Thymus (tissue), 11 donors: ENCODE measurements at regions not wholly inside any gene's neighbourhood (a gene's known extent, or its start where the extent isn't known, plus 50 kb on each side); places are given as distances from the start of the nearest gene placed in this dataset.

ENCODE experiments used
- DNase-seq, 9 donors: peaks; one replicate each; pipeline ENCODE4 v3.0.0-alpha.2; 2013; ENCODE audit warnings: low spot score in 9 of 9, low read depth in 6 of 9, missing footprints in 1 of 9
- H3K27ac ChIP-seq, 2 donors: one replicate each; pipeline ENCODE4 v1.5.1; 2013; ENCODE audit warnings: control low read depth in 1 of 2, low read depth in 1 of 2, low read length in 1 of 2, mild to moderate bottlenecking in 1 of 2, moderate library complexity in 1 of 2
- H3K27me3 ChIP-seq, 2 donors: one replicate each; pipeline ENCODE4 v1.5.1; 2013; ENCODE audit warnings: low read length in 1 of 2; ENCODE audit not compliant: control insufficient read depth in 2 of 2, insufficient read depth in 1 of 2
- H3K36me3 ChIP-seq, 2 donors: one replicate each; pipeline ENCODE4 v1.5.1; 2013; ENCODE audit warnings: low read length in 1 of 2, mild to moderate bottlenecking in 1 of 2, moderate library complexity in 1 of 2; ENCODE audit not compliant: control insufficient read depth in 2 of 2, insufficient read depth in 2 of 2
- H3K4me1 ChIP-seq, 2 donors: one replicate each; pipeline ENCODE4 v1.5.1; 2013; ENCODE audit warnings: low read length in 2 of 2; ENCODE audit not compliant: control insufficient read depth in 2 of 2, insufficient read depth in 2 of 2
- H3K4me3 ChIP-seq, 2 donors: one replicate each; pipeline ENCODE4 v1.5.1; 2013; ENCODE audit warnings: low read length in 2 of 2, control low read depth in 1 of 2, mild to moderate bottlenecking in 1 of 2
- H3K9me3 ChIP-seq, 2 donors: one replicate each; pipeline ENCODE4 v1.5.1; 2013; ENCODE audit warnings: low read length in 1 of 2, mild to moderate bottlenecking in 1 of 2; ENCODE audit not compliant: control insufficient read depth in 2 of 2, insufficient read depth in 1 of 2
- WGBS: extraction: QIAGEN DNeasy Blood & Tissue Kit; methylation state at CpG from one replicate; pipeline ENCODE4 v1.1.7; 2013; 5-methylcytosine and 5-hydroxymethylcytosine counted together
- donor health status: healthy.

- Histone ChIP-seq H3K27me3 (no peaks in the 10 kb centered on the region), H3K9me3 (no peaks in the 10 kb centered on the region), H3K4me3 (no peak overlapping the region), H3K4me1 (no peaks in the 10 kb centered on the region), H3K36me3 (no peaks in the 10 kb centered on the region), H3K27ac (no peak overlapping the region)
- DNase-seq = no peak
- 97% methylated on average over 3 of the region's 3 CpGs for WGBS
Observed at GRCh38 chr10:4699950-4700730, 125.9 kb upstream of the AKR1E2 start.

GRCh38 chr10:4698075-4698474, 127.9 kb upstream of the AKR1E2 start:
- H3K36me3 ChIP-seq = no peaks in the 10 kb centered on the region
- no peak for DNase-seq
- no peaks in the 10 kb centered on the region for H3K27me3 ChIP-seq
- no peak overlapping the region for H3K4me3 ChIP-seq
- no peak overlapping the region for H3K27ac ChIP-seq
- H3K4me1 ChIP-seq = no peaks in the 10 kb centered on the region
- 95% methylated on average over 1 of the region's 1 CpG for WGBS
- no peaks in the 10 kb centered on the region for H3K9me3 ChIP-seq

GRCh38 chr10:4696186-4696585, 129.8 kb upstream of the AKR1E2 start:
- no peaks in the 10 kb centered on the region for H3K27me3 ChIP-seq
- H3K27ac ChIP-seq = no peak overlapping the region
- WGBS = 96% methylated on average over 3 of the region's 3 CpGs

GRCh38 chr10:4693967-4694366, 132.0 kb upstream of the AKR1E2 start:
- WGBS = 97% methylated on average over 4 of the region's 4 CpGs
- no peaks in the 10 kb centered on the region for H3K36me3 ChIP-seq

More at GRCh38 chr10:4696186-4696585, 129.8 kb upstream of the AKR1E2 start:
- no peak overlapping the region for H3K4me3 ChIP-seq
- H3K36me3 ChIP-seq = no peaks in the 10 kb centered on the region
- no peak for DNase-seq
- no peaks in the 10 kb centered on the region for H3K4me1 ChIP-seq
- no peaks in the 10 kb centered on the region for H3K9me3 ChIP-seq

GRCh38 chr10:4692206-4692605, 133.8 kb upstream of the AKR1E2 start:
- Histone ChIP-seq H3K9me3 (no peaks in the 10 kb centered on the region), H3K27ac (no peak overlapping the region), H3K4me1 (no peaks in the 10 kb centered on the region), H3K27me3 (no peaks in the 10 kb centered on the region), H3K4me3 (no peak overlapping the region), H3K36me3 (no peaks in the 10 kb centered on the region)
- DNase-seq = no peak
- WGBS = 96% methylated on average over 2 of the region's 2 CpGs

More at GRCh38 chr10:4693967-4694366, 132.0 kb upstream of the AKR1E2 start:
- Histone ChIP-seq H3K27ac (no peak overlapping the region), H3K4me3 (no peak overlapping the region), H3K27me3 (no peaks in the 10 kb centered on the region), H3K9me3 (no peaks in the 10 kb centered on the region), H3K4me1 (no peaks in the 10 kb centered on the region)
- DNase-seq = no peak

GRCh38 chr10:4691776-4692175, 134.2 kb upstream of the AKR1E2 start:
- no peak overlapping the region for H3K4me3 ChIP-seq
- no peaks in the 10 kb centered on the region for H3K4me1 ChIP-seq
- 93% methylated on average over 5 of the region's 5 CpGs for WGBS
- DNase-seq = no peak
- no peaks in the 10 kb centered on the region for H3K27me3 ChIP-seq
- H3K27ac ChIP-seq = no peak overlapping the region
- H3K9me3 ChIP-seq = no peaks in the 10 kb centered on the region
- H3K36me3 ChIP-seq = no peaks in the 10 kb centered on the region

- Histone ChIP-seq H3K9me3 (no peaks in the 10 kb centered on the region), H3K36me3 (no peaks in the 10 kb centered on the region), H3K27me3 (no peaks in the 10 kb centered on the region), H3K4me3 (no peak overlapping the region), H3K4me1 (no peaks in the 10 kb centered on the region), H3K27ac (no peak overlapping the region)
- 95% methylated on average over 4 of the region's 4 CpGs for WGBS
- DNase-seq = no peak
Observed at GRCh38 chr10:4691301-4691700, 134.7 kb upstream of the AKR1E2 start.

GRCh38 chr10:4688601-4689000, 137.4 kb upstream of the AKR1E2 start:
- Histone ChIP-seq H3K9me3 (no peaks in the 10 kb centered on the region), H3K27me3 (no peaks in the 10 kb centered on the region), H3K4me3 (no peak overlapping the region), H3K4me1 (no peaks in the 10 kb centered on the region), H3K36me3 (no peaks in the 10 kb centered on the region), H3K27ac (no peak overlapping the region)
- 43% methylated on average over 1 of the region's 1 CpG for WGBS
- DNase-seq = no peak

- H3K4me1 ChIP-seq = no peaks in the 10 kb centered on the region
- no peak for DNase-seq
- no peaks in the 10 kb centered on the region for H3K36me3 ChIP-seq
- no peaks in the 10 kb centered on the region for H3K9me3 ChIP-seq
- no peaks in the 10 kb centered on the region for H3K27me3 ChIP-seq
- H3K4me3 ChIP-seq = no peak overlapping the region
- no peak overlapping the region for H3K27ac ChIP-seq
- 87% methylated on average over 3 of the region's 3 CpGs for WGBS
Observed at GRCh38 chr10:4688168-4688567, 137.8 kb upstream of the AKR1E2 start.
